ENCODE measurements at regions not wholly inside any gene's neighbourhood (a gene's known extent, or its start where the extent isn't known, plus 50 kb on each side); places are given as distances from the start of the nearest gene placed in this dataset.

- TF ChIP-seq UBTF (CRISPR knock-in tag; IDR thresholded peaks at IDR 0.05) = no peak
- TF ChIP-seq ZBTB3 (CRISPR knock-in tag; IDR thresholded peaks at IDR 0.05; ENCODE audit: borderline replicate concordance, low read depth) = no peak
- TF ChIP-seq REL (CRISPR knock-in tag; conservative IDR thresholded peaks at IDR 0.05) = no peak
- no peak for TF ChIP-seq NR2F2 (IDR thresholded peaks at IDR 0.05; ENCODE audit: borderline replicate concordance, low read depth)
- TF ChIP-seq IKZF5 (CRISPR knock-in tag; IDR thresholded peaks at IDR 0.05) = no peak
- TF ChIP-seq TFAP4 (IDR thresholded peaks at IDR 0.05; ENCODE audit: borderline replicate concordance, low read depth) = no peak
- no peak for TF ChIP-seq BCL6 (CRISPR knock-in tag; IDR thresholded peaks at IDR 0.05)
These were observed 502.8 kb downstream of the CMPK2 start (continued) for GRCh38 chr2:6362671-6363450.

- Histone ChIP-seq H3K36me3 (replicated peaks in 1 of 2; ENCODE audit: control insufficient read depth in 1 of 2, insufficient read depth in 2 of 2, low read length in 2 of 2) (no peaks in the 10 kb centered on the region), H3K9me3 (ENCODE audit: low read length) (peaks cover 41% of the 10 kb centered on the region), H3K9ac (ENCODE audit: insufficient read depth, low read depth, low read length) (no peak overlapping the region), H3K79me2 (ENCODE audit: insufficient read depth, low read length) (no peaks in the 10 kb centered on the region), H4K20me1 (ENCODE audit: insufficient read depth, low read length) (no peaks in the 10 kb centered on the region), H3K4me1 (ENCODE audit: insufficient read depth, low read length) (no peaks in the 10 kb centered on the region), H3K27ac (ENCODE audit: extremely low read length, insufficient read depth, low read length) (no peak overlapping the region), H2AFZ (ENCODE audit: low read length) (no peak overlapping the region), H3K27me3 (ENCODE audit: control insufficient read depth in 1 of 2, insufficient read depth in 2 of 2, low read length in 2 of 2) (no peaks in the 10 kb centered on the region), H3K4me2 (ENCODE audit: low read depth, low read length) (no peak overlapping the region), H3K4me3 (replicated peaks in 1 of 3; ENCODE audit: insufficient read depth in 1 of 3, low read depth in 2 of 3, low read length in 3 of 3) (no peak overlapping the region)
- 16% methylated on average over 2 of the region's 2 CpGs for WGBS (ENCODE audit: low lambda C conversion rate)
- DNase-seq (ENCODE audit: low spot score) (no peak), FAIRE-seq (no peak), ATAC-seq (no peak)
- ChIA-PET POLR2A (no interaction called here), CTCF (ENCODE audit: low intra/inter-chr PET ratio, low total read pairs) (no interaction called here)
- intact Hi-C loops (cut with micrococcal nuclease; ENCODE audit: unreplicated experiment) (no loop called here), in situ Hi-C loops (cut with HindIII; ENCODE audit: extremely low pct_ligation_motif_present, low pct_unique_long_range_greater_than_20kb) (no loop called here)
- no TSS peak for BruUV-seq (replicated peaks)
- TF ChIP-seq HNF1A (IDR thresholded peaks at IDR 0.05; ENCODE audit: low read depth) (no peak), HNF1A (CRISPR knock-in tag; IDR thresholded peaks at IDR 0.05; ENCODE audit: borderline replicate concordance) (no peak), ZNF800 (CRISPR knock-in tag; IDR thresholded peaks at IDR 0.05) (no peak), ZNF782 (CRISPR knock-in tag; IDR thresholded peaks at IDR 0.05; ENCODE audit: borderline replicate concordance) (no peak), ZNF432 (CRISPR knock-in tag; IDR thresholded peaks at IDR 0.05; ENCODE audit: borderline replicate concordance) (no peak)
These were observed 497.4 kb downstream of the CMPK2 start for GRCh38 chr2:6368281-6368680.

Measured in HepG2 (cell line).